ENCODE measurements at regions not wholly inside any gene's neighbourhood (a gene's known extent, or its start where the extent isn't known, plus 50 kb on each side); places are given as distances from the start of the nearest gene placed in this dataset.
"Not testable (repeated sequence)": the region's sequence is repeated elsewhere in the genome, so short reads cannot be mapped to it uniquely, and the experiment has no call there.

- Mint-ChIP-seq H3K4me3 (no peak overlapping the region), H3K36me3 (no peaks in the 10 kb centered on the region), H3K27me3 (ENCODE audit: insufficient read depth, low read depth) (peaks cover 3% of the 10 kb centered on the region), H3K9me3 (no peaks in the 10 kb centered on the region), H3K4me1 (peaks cover 7% of the 10 kb centered on the region), H3K27ac (no peak overlapping the region)
- DNase-seq (ENCODE audit: low spot score), result no peak
- Histone ChIP-seq H3K9ac (no peak overlapping the region), H3K27ac (no peak overlapping the region), H4K20me1 (ENCODE audit: low read depth) (no peaks in the 10 kb centered on the region), H3K4me1 (no peaks in the 10 kb centered on the region), H3K4me3 (no peak overlapping the region), H3K9me3 (ENCODE audit: low read depth) (no peaks in the 10 kb centered on the region), H2AFZ (replicated peaks) (no peak overlapping the region), H3K27me3 (peaks cover 5% of the 10 kb centered on the region), H3K79me2 (ENCODE audit: low read depth) (no peaks in the 10 kb centered on the region), H3K36me3 (no peaks in the 10 kb centered on the region), H3K4me2 (no peak overlapping the region), H3F3A (ENCODE audit: low read depth) (no peaks in the 10 kb centered on the region)
- TF ChIP-seq EZH2phosphoT487 (IDR thresholded peaks at IDR 0.05), result no peak
- TF ChIP-seq, protein P1, sequence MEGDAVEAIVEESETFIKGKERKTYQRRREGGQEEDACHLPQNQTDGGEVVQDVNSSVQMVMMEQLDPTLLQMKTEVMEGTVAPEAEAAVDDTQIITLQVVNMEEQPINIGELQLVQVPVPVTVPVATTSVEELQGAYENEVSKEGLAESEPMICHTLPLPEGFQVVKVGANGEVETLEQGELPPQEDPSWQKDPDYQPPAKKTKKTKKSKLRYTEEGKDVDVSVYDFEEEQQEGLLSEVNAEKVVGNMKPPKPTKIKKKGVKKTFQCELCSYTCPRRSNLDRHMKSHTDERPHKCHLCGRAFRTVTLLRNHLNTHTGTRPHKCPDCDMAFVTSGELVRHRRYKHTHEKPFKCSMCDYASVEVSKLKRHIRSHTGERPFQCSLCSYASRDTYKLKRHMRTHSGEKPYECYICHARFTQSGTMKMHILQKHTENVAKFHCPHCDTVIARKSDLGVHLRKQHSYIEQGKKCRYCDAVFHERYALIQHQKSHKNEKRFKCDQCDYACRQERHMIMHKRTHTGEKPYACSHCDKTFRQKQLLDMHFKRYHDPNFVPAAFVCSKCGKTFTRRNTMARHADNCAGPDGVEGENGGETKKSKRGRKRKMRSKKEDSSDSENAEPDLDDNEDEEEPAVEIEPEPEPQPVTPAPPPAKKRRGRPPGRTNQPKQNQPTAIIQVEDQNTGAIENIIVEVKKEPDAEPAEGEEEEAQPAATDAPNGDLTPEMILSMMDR (IDR thresholded peaks at IDR 0.05), result no peak
- no peak for TF ChIP-seq EZH2 (IDR thresholded peaks at IDR 0.05)
Measured at GRCh38 chr3:197394464-197395321, 96.3 kb upstream of the DLG1 start.

DNA sequence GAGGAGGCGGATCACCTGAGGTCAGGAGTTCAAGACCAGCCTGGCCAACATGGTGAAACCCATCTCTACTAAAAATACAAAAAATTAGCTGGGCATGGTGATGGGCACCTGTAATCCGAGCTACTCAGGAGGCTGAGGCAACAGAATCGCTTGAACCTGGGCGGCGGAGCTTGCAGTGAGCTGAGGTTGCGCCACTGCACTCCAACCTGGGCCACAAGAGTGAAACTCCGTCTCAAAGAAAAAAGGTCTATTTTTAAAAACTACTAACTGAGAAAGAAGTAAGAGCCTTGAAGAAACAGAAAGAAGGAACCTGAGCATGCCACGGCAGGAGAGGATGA is 95.7 kb upstream of the DLG1 start:
- H3K4me2 ChIP-seq; H3K4me1 Mint-ChIP-seq; H3K9me3 Mint-ChIP-seq; H3K9me3 ChIP-seq (ENCODE audit: low read depth); H3K27me3 Mint-ChIP-seq (ENCODE audit: insufficient read depth, low read depth); DNase-seq (ENCODE audit: low spot score); H3F3A ChIP-seq (ENCODE audit: low read depth); H3K36me3 ChIP-seq; H3K36me3 Mint-ChIP-seq; H4K20me1 ChIP-seq (ENCODE audit: low read depth); H2AFZ ChIP-seq (replicated peaks); H3K79me2 ChIP-seq (ENCODE audit: low read depth); H3K4me3 ChIP-seq; H3K27ac Mint-ChIP-seq; H3K4me3 Mint-ChIP-seq; H3K9ac ChIP-seq; H3K4me1 ChIP-seq; H3K27ac ChIP-seq; H3K27me3 ChIP-seq: not testable (repeated sequence)

DNA sequence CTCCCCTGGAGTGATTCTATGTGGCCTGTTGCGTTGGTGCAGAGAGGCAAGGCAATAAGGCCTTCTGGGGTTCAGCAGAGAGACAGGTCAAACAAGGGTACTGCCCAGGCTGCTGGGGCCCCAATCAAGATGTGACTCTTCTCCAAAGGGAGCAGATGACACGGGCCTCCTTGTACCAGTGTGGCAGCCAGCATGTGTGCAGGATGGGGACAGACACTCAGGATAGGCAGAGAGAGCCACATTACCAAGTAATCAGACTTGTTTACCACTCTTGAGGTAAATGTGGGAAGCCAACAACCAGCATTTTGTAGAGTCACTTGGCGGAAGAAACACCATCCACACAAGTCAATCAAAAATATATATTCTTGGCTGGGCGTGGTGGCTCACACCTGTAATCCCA is 95.3 kb upstream of the DLG1 start:
- H3F3A ChIP-seq (ENCODE audit: low read depth), result no peaks in the 10 kb centered on the region
- H3K79me2 ChIP-seq (ENCODE audit: low read depth), result no peaks in the 10 kb centered on the region
- Mint-ChIP-seq H3K4me1 (peaks cover 7% of the 10 kb centered on the region), H3K27me3 (ENCODE audit: insufficient read depth, low read depth) (peaks cover 3% of the 10 kb centered on the region), H3K36me3 (no peaks in the 10 kb centered on the region), H3K4me3 (no peak overlapping the region), H3K9me3 (no peaks in the 10 kb centered on the region), H3K27ac (peak overlapping the region; percentile 88)
- peaks cover 9% of the 10 kb centered on the region for H3K27me3 ChIP-seq
- no peaks in the 10 kb centered on the region for H4K20me1 ChIP-seq (ENCODE audit: low read depth)
- H3K9me3 ChIP-seq (ENCODE audit: low read depth), result no peaks in the 10 kb centered on the region
- no peak overlapping the region for H3K9ac ChIP-seq
- no peak overlapping the region for H2AFZ ChIP-seq (replicated peaks)
- no peak overlapping the region for H3K4me3 ChIP-seq
- no peak for DNase-seq (ENCODE audit: low spot score)
- no peak for TF ChIP-seq EZH2phosphoT487 (IDR thresholded peaks at IDR 0.05)
- TF ChIP-seq, protein P1 (IDR thresholded peaks at IDR 0.05), result no peak
- TF ChIP-seq EZH2 (IDR thresholded peaks at IDR 0.05), result no peak
- no peak overlapping the region for H3K4me2 ChIP-seq
- H3K27ac ChIP-seq, result no peak overlapping the region
- no peaks in the 10 kb centered on the region for H3K4me1 ChIP-seq
- H3K36me3 ChIP-seq, result no peaks in the 10 kb centered on the region

DNA sequence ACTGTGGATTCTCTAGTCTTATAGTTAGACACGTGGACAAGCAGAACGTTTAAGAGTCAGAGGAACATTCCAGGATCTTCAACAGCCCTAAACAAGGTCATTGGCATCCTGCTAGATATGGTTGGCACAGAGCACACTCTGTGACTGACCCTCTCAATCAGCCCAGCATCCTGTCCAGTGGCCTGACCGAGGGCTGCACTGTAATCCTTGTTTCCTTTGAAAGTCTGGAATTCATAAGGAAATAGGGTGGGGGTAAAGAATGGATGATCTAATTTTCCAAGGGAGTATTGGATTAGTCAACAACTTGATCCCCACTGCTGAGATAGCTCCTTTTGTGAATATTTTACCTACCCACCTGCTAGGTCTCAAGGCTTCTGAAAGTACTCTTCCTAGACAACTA is 94.5 kb upstream of the DLG1 start:
- H3K4me1 ChIP-seq, result no peaks in the 10 kb centered on the region
- no peak overlapping the region for H3K27ac ChIP-seq
- H4K20me1 ChIP-seq (ENCODE audit: low read depth), result no peaks in the 10 kb centered on the region
- H3K9ac ChIP-seq, result no peak overlapping the region
- Mint-ChIP-seq H3K27me3 (ENCODE audit: insufficient read depth, low read depth) (no peaks in the 10 kb centered on the region), H3K4me3 (no peak overlapping the region), H3K36me3 (no peaks in the 10 kb centered on the region), H3K9me3 (no peaks in the 10 kb centered on the region), H3K27ac (no peak overlapping the region), H3K4me1 (peaks cover 7% of the 10 kb centered on the region)
- H3K36me3 ChIP-seq, result no peaks in the 10 kb centered on the region
- TF ChIP-seq, protein P1 (IDR thresholded peaks at IDR 0.05), result no peak
- TF ChIP-seq EZH2 (IDR thresholded peaks at IDR 0.05) (no peak), EZH2phosphoT487 (IDR thresholded peaks at IDR 0.05) (no peak)
- H2AFZ ChIP-seq (replicated peaks), result no peak overlapping the region
- H3K4me3 ChIP-seq, result no peak overlapping the region
- H3K9me3 ChIP-seq (ENCODE audit: low read depth), result no peaks in the 10 kb centered on the region
- H3K27me3 ChIP-seq, result peaks cover 16% of the 10 kb centered on the region
- DNase-seq (ENCODE audit: low spot score), result no peak
- no peaks in the 10 kb centered on the region for H3F3A ChIP-seq (ENCODE audit: low read depth)
- H3K79me2 ChIP-seq (ENCODE audit: low read depth), result no peaks in the 10 kb centered on the region
- H3K4me2 ChIP-seq, result no peak overlapping the region

All from neural progenitor cell (in vitro differentiated cells).